Activated B cell treated with CpG ODN at 0.5 μM for 24 hours (primary cell): ENCODE measurements at regions not wholly inside any gene's neighbourhood (a gene's known extent, or its start where the extent isn't known, plus 50 kb on each side); places are given as distances from the start of the nearest gene placed in this dataset.

ENCODE experiments used
- ATAC-seq: fragments of 200-7000 bp; cut with Tn5 transposase; one replicate; pipeline ENCODE4 v1.10.0; 2021; ENCODE audit warnings: low read depth, mild to moderate bottlenecking, moderate library complexity
- CTCF ChIA-PET: fragments of 350-600 bp; sonication (Branson Sonifier 250); formaldehyde crosslinking; loops from one replicate; lab custom pipeline; 2021; ENCODE audit warnings: antibody characterized with exemption; lab: Charles Lee
- POLR2A ChIA-PET: fragments of 350-600 bp; sonication (Branson Sonifier 250); formaldehyde crosslinking; loops from one replicate; lab custom pipeline; 2021; ENCODE audit warnings: antibody characterized with exemption; lab: Charles Lee
- DNase-seq: peaks from one replicate; pipeline ENCODE4 v3.0.0; 2022
- H3K27ac Mint-ChIP-seq: one replicate; pipeline ENCODE4 v1.8.0; 2020; ENCODE audit warnings: mixed read lengths
- H3K27me3 Mint-ChIP-seq: one replicate; pipeline ENCODE4 v1.8.0; 2021; ENCODE audit warnings: mixed read lengths
- H3K36me3 Mint-ChIP-seq: one replicate; pipeline ENCODE4 v1.8.0; 2021; ENCODE audit warnings: low read depth, mixed read lengths
- H3K4me1 Mint-ChIP-seq: one replicate; pipeline ENCODE4 v1.8.0; 2021; ENCODE audit warnings: mixed read lengths
- H3K4me3 Mint-ChIP-seq: one replicate; pipeline ENCODE4 v1.8.0; 2020; ENCODE audit warnings: mild to moderate bottlenecking, mixed read lengths
- H3K9me3 Mint-ChIP-seq: one replicate; pipeline ENCODE4 v1.8.0; 2020; ENCODE audit warnings: mixed read lengths
- intact Hi-C: fragments of 100-400 bp; cut with micrococcal nuclease; formaldehyde crosslinking; loops from one replicate; pipeline ENCODE4 v1.15.1; 2024
- TF ChIP-seq, protein P1 (sequence below): fragments of 200-600 bp; IDR thresholded peaks from one replicate; pipeline ENCODE4 v1.8.0; 2022; ENCODE audit warnings: antibody characterized with exemption, mild to moderate bottlenecking

DNA sequence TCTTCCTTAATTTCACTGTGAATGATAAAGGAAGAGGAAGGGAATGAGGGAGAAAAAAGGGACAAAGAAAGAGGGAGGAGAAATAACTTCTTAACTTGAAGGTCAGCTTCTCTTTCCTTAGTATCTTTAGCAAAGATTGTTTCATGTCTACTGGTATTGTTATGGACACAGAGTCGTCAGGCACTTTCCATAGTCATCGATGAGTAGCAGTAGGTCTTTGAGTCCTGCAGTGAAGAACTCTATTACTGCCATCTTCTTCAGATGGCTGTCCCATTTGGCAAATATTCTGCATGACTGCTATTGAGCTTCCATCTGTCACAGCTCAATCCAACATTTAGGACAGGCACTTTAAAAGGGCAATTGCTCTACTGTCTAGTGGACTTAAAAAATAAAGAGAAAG is 2463.1 kb downstream of the PCDH9 start:
- Mint-ChIP-seq H3K4me1 (no peaks in the 10 kb centered on the region), H3K9me3 (peaks cover 9% of the 10 kb centered on the region), H3K4me3 (no peak overlapping the region), H3K36me3 (no peaks in the 10 kb centered on the region), H3K27me3 (no peaks in the 10 kb centered on the region), H3K27ac (no peak overlapping the region)
- intact Hi-C loops = no loop called here
- POLR2A ChIA-PET = no interaction called here
- DNase-seq (no peak), ATAC-seq (no peak)
- TF ChIP-seq, protein P1, sequence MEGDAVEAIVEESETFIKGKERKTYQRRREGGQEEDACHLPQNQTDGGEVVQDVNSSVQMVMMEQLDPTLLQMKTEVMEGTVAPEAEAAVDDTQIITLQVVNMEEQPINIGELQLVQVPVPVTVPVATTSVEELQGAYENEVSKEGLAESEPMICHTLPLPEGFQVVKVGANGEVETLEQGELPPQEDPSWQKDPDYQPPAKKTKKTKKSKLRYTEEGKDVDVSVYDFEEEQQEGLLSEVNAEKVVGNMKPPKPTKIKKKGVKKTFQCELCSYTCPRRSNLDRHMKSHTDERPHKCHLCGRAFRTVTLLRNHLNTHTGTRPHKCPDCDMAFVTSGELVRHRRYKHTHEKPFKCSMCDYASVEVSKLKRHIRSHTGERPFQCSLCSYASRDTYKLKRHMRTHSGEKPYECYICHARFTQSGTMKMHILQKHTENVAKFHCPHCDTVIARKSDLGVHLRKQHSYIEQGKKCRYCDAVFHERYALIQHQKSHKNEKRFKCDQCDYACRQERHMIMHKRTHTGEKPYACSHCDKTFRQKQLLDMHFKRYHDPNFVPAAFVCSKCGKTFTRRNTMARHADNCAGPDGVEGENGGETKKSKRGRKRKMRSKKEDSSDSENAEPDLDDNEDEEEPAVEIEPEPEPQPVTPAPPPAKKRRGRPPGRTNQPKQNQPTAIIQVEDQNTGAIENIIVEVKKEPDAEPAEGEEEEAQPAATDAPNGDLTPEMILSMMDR = no peak
- CTCF ChIA-PET = no interaction called here

GRCh38 chr13:64765636-64766035 is 2464.5 kb downstream of the PCDH9 start:
- intact Hi-C loops = no loop called here
- DNase-seq (no peak), ATAC-seq (no peak)
- Mint-ChIP-seq H3K4me3 (no peak overlapping the region), H3K4me1 (no peaks in the 10 kb centered on the region), H3K27me3 (no peaks in the 10 kb centered on the region), H3K36me3 (no peaks in the 10 kb centered on the region), H3K9me3 (peaks cover 6% of the 10 kb centered on the region), H3K27ac (no peak overlapping the region)
- TF ChIP-seq, protein P1 = no peak
- ChIA-PET POLR2A (no interaction called here), CTCF (no interaction called here)

GRCh38 chr13:64758521-64759244 is 2471.5 kb downstream of the PCDH9 start:
- H3K4me3 Mint-ChIP-seq = no peak overlapping the region
- POLR2A ChIA-PET = no interaction called here
- ATAC-seq (no peak), DNase-seq (no peak)
- no peaks in the 10 kb centered on the region for H3K36me3 Mint-ChIP-seq
- peaks cover 14% of the 10 kb centered on the region for H3K9me3 Mint-ChIP-seq
- no peaks in the 10 kb centered on the region for H3K27me3 Mint-ChIP-seq
- no peaks in the 10 kb centered on the region for H3K4me1 Mint-ChIP-seq
- intact Hi-C loops = no loop called here
- CTCF ChIA-PET = no interaction called here
- no peak overlapping the region for H3K27ac Mint-ChIP-seq
- TF ChIP-seq, protein P1 = no peak

DNA sequence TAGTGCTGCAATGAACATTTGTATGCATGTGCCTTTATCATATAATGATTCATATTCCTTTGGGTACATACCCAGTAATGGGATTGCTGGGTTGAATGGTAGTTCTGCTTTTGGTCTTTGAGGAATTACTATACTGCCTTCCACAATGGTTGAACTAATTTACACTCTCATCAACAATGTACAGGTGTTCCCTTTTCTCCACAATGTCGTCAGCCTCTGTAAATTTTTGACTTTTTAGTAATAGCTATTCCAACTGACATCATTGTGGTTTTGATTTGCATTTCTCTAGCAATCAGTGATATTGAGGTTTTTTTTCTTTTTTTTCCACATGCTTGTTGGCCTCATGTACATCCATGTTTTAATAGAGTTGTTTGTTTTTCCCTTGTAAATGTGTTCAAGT is 2473.5 kb downstream of the PCDH9 start:
- ChIA-PET POLR2A (no interaction called here), CTCF (no interaction called here)

GRCh38 chr13:64755961-64756360 is 2474.2 kb downstream of the PCDH9 start:
- no peak overlapping the region for H3K4me3 Mint-ChIP-seq
- ATAC-seq (no peak), DNase-seq (no peak)
- H3K27me3 Mint-ChIP-seq = no peaks in the 10 kb centered on the region
- TF ChIP-seq, protein P1 = no peak
- peaks cover 10% of the 10 kb centered on the region for H3K9me3 Mint-ChIP-seq
- ChIA-PET CTCF (no interaction called here), POLR2A (no interaction called here)
- H3K4me1 Mint-ChIP-seq = no peaks in the 10 kb centered on the region
- intact Hi-C loops = no loop called here
- H3K36me3 Mint-ChIP-seq = no peaks in the 10 kb centered on the region
- no peak overlapping the region for H3K27ac Mint-ChIP-seq

More for the DNA sequence above, 2473.5 kb downstream of the PCDH9 start:
- DNase-seq (no peak), ATAC-seq (no peak)
- Mint-ChIP-seq H3K27me3 (no peaks in the 10 kb centered on the region), H3K27ac (no peak overlapping the region), H3K4me1 (no peaks in the 10 kb centered on the region), H3K36me3 (no peaks in the 10 kb centered on the region), H3K4me3 (no peak overlapping the region), H3K9me3 (peaks cover 10% of the 10 kb centered on the region)
- intact Hi-C loops = no loop called here
- TF ChIP-seq, protein P1 = no peak
